ENCODE measurements at regions not wholly inside any gene's neighbourhood (a gene's known extent, or its start where the extent isn't known, plus 50 kb on each side); places are given as distances from the start of the nearest gene placed in this dataset.

DNA sequence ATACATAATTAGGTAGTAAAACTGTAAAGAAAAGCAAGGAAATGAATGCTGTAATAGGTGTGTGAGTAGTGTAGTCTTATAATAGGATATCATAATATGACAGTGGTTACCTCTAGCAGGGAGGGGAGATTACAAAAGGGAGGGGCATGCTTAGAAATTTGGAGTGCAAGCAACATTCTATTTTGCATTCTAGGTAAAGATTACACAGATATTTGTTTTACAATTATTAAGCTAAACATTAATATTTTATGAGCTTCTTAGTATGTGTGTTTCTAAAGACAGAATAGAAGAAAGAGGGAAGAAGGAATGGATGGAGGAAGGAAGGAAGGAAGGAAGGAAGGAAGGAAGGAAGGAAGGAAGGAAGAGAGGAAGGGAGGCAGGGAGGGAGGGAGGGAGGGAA is 177.9 kb downstream of the PAX3 start (continued):
- TF ChIP-seq EGR1 (IDR thresholded peaks at IDR 0.05; ENCODE audit: low read depth) = no peak
- TF ChIP-seq CBX3 (IDR thresholded peaks at IDR 0.05; ENCODE audit: low read depth) = no peak
- TF ChIP-seq ZNF274 (IDR thresholded peaks at IDR 0.05; ENCODE audit: low read depth, low read length) = no peak

DNA sequence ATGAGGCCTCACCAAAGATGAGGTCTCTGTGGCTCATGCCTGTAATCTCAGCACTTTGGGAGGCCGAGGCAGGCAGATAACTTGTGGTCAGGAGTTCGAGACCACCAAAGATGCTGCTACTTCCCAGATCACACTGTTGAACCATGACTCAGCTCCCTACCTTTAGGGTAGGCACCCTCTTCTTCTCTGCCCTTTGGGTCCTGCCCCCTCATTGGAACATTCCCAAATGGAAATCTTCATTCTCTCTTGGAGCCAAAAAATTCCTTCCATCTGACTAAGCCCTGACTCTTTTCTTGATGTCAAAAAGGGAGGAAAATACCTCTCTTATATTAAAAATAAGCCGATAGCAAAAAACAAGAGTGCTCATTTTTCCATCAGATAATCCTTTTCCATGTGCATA is 183.5 kb downstream of the PAX3 start:
- no peaks in the 10 kb centered on the region for H3K4me1 ChIP-seq (ENCODE audit: control insufficient read depth in 1 of 2, insufficient read depth in 2 of 2, low read length in 2 of 2)
- DNase-seq (ENCODE audit: low read depth, low spot score) (no peak), ATAC-seq (no peak)
- no peak overlapping the region for H3K4me2 ChIP-seq (ENCODE audit: low read length)
- ChIA-PET POLR2A (no interaction called here), RAD21 (ENCODE audit: low non-redundant PET in 1 of 2, low total read pairs in 2 of 2, uncharacterized antibody in 2 of 2, unreplicated experiment in 2 of 2) (no interaction called here), CTCF (no interaction called here)
- peaks cover 26% of the 10 kb centered on the region for H3K27me3 ChIP-seq (ENCODE audit: insufficient read depth, low read length)
- no peaks in the 10 kb centered on the region for H3K9me3 ChIP-seq (ENCODE audit: control insufficient read depth in 1 of 2, insufficient read depth in 1 of 2, low read depth in 1 of 2, low read length in 2 of 2)
- no peaks in the 10 kb centered on the region for H4K20me1 ChIP-seq (ENCODE audit: insufficient read depth)
- no peak overlapping the region for H3K4me3 ChIP-seq (replicated peaks in 1 of 2; ENCODE audit: low read depth in 1 of 2, low read length in 2 of 2)
- no TSS peak for BruUV-seq (replicated peaks)
- H3K36me3 ChIP-seq (ENCODE audit: control insufficient read depth in 1 of 2, insufficient read depth in 2 of 2, low read length in 2 of 2) = no peaks in the 10 kb centered on the region
- H2AFZ ChIP-seq (ENCODE audit: low read depth, low read length, poor library complexity, severe bottlenecking) = no peak overlapping the region
- H3K9ac ChIP-seq (ENCODE audit: low read length) = no peak overlapping the region
- no peak overlapping the region for H3K27ac ChIP-seq (ENCODE audit: low read depth, low read length)
- H3K9me2 ChIP-seq (ENCODE audit: insufficient read depth) = no peaks in the 10 kb centered on the region
- no peaks in the 10 kb centered on the region for H3K79me2 ChIP-seq (ENCODE audit: insufficient read depth, low read length)
- no peak for TF ChIP-seq TCF7L2 (IDR thresholded peaks at IDR 0.05; ENCODE audit: borderline replicate concordance, extremely low read depth, insufficient read depth, insufficient read length)
- intact Hi-C loops (cut with micrococcal nuclease) = no loop called here

DNA sequence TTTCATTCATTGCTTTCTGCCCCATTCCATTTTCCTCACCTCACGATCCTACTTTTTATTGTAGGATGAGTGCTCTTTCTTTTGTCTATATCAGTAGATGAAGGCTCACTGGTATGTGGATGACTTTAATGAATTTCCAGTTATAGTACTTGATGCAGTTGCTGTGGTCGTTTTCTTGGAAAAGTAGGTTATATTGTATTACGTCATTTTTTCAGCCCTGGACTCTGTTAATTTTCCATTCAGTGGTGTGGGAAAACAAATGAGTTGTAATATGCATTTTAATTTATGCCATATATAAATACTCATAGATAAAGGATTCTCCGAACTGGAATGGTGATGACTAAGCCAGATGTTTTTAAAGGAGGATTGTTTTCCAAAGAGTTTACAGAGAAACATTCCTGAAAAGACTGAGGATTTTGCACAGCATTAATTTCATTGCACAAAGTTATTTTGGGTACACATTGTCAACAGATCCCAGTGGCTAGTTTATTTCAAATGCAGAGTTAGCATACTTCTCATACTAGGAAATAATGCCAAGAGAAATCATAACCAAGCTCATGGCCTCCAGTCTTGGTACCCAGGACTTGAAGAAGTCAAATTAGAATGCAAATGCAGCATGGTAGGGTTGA is 189.7 kb downstream of the PAX3 start:
- H3K9me3 ChIP-seq (ENCODE audit: control insufficient read depth in 1 of 2, insufficient read depth in 1 of 2, low read depth in 1 of 2, low read length in 2 of 2) = no peaks in the 10 kb centered on the region
- TF ChIP-seq RAD21 (IDR thresholded peaks at IDR 0.05; ENCODE audit: low read depth) = no peak
- TF ChIP-seq ZNF274 (IDR thresholded peaks at IDR 0.05; ENCODE audit: low read depth, low read length) = no peak
- no peak for TF ChIP-seq EGR1 (IDR thresholded peaks at IDR 0.05; ENCODE audit: low read depth)
- TF ChIP-seq POLR2AphosphoS5 (IDR thresholded peaks at IDR 0.05; ENCODE audit: low read depth, low read length) = no peak
- no peak for TF ChIP-seq EZH2phosphoT487 (IDR thresholded peaks at IDR 0.05; ENCODE audit: borderline replicate concordance)
- intact Hi-C loops (cut with micrococcal nuclease) = no loop called here
- POLR2A ChIA-PET = no interaction called here
- H3K9me2 ChIP-seq (ENCODE audit: insufficient read depth) = no peaks in the 10 kb centered on the region
- H3K4me2 ChIP-seq (ENCODE audit: low read length) = no peak overlapping the region
- H4K20me1 ChIP-seq (ENCODE audit: insufficient read depth) = no peaks in the 10 kb centered on the region
- H3K27ac ChIP-seq (ENCODE audit: low read depth, low read length) = no peak overlapping the region
- no peaks in the 10 kb centered on the region for H3K79me2 ChIP-seq (ENCODE audit: insufficient read depth, low read length)
- H3K36me3 ChIP-seq (ENCODE audit: control insufficient read depth in 1 of 2, insufficient read depth in 2 of 2, low read length in 2 of 2) = no peaks in the 10 kb centered on the region
- no peaks in the 10 kb centered on the region for H3K4me1 ChIP-seq (ENCODE audit: control insufficient read depth in 1 of 2, insufficient read depth in 2 of 2, low read length in 2 of 2)
- DNase-seq (ENCODE audit: low read depth, low spot score) = no peak
- H3K4me3 ChIP-seq (replicated peaks in 1 of 2; ENCODE audit: low read depth in 1 of 2, low read length in 2 of 2) = no peak overlapping the region
- ATAC-seq = no peak
- RAD21 ChIA-PET (ENCODE audit: low non-redundant PET in 1 of 2, low total read pairs in 2 of 2, uncharacterized antibody in 2 of 2, unreplicated experiment in 2 of 2) = no interaction called here
- no peak overlapping the region for H3K9ac ChIP-seq (ENCODE audit: low read length)
- no peak overlapping the region for H2AFZ ChIP-seq (ENCODE audit: low read depth, low read length, poor library complexity, severe bottlenecking)
- peaks cover 42% of the 10 kb centered on the region for H3K27me3 ChIP-seq (ENCODE audit: insufficient read depth, low read length)
- CTCF ChIA-PET = no interaction called here
- BruUV-seq (replicated peaks) = no TSS peak

Measured in HCT116 (cell line).